Panc1 (cell line): ENCODE measurements at regions not wholly inside any gene's neighbourhood (a gene's known extent, or its start where the extent isn't known, plus 50 kb on each side); places are given as distances from the start of the nearest gene placed in this dataset.

Experiments
- ATAC-seq: fragments of 200-7000 bp; cut with Tn5 transposase; 2 replicates; pipeline ENCODE4 v1.9.1; 2020; ENCODE audit warnings: mild to moderate bottlenecking, moderate library complexity
- BruUV-seq: library from RNA; stranded (reverse); fragments of 400-500 nt; replicated peaks from 2 replicates; lab custom pipeline; 2021; lab: Mats Ljungman, UMichigan
- CTCF ChIA-PET: fragments of 300-600 bp; sonication (Branson Sonifier 250); formaldehyde crosslinking; loops from one replicate; lab custom pipeline; 2022; ENCODE audit warnings: antibody characterized with exemption; lab: Charles Lee
- POLR2A ChIA-PET: fragments of 300-600 bp; sonication (Branson Sonifier 250); formaldehyde crosslinking; loops from one replicate; lab custom pipeline; 2022; ENCODE audit warnings: antibody characterized with exemption; lab: Charles Lee
- DNase-seq: peaks from one replicate; pipeline ENCODE4 v3.0.0-alpha.2; 2010; ENCODE audit warnings: low read depth, low spot score
- H3K27ac ChIP-seq: 2 replicates; pipeline ENCODE4 v1.5.1; 2011; ENCODE audit warnings: mild to moderate bottlenecking, low read length, inconsistent platforms
- H3K27me3 ChIP-seq: fragments of 200-500 bp; sonication (Bioruptor generic); 2 replicates; pipeline ENCODE4 v1.6.0; 2014; ENCODE audit warnings: low read length, inconsistent platforms; ENCODE audit not compliant: control insufficient read depth, insufficient read depth
- H3K36me3 ChIP-seq: fragments of 200-500 bp; sonication (Bioruptor generic); 2 replicates; pipeline ENCODE4 v1.5.1; 2014; ENCODE audit warnings: inconsistent platforms, mild to moderate bottlenecking, low read length, moderate library complexity; ENCODE audit not compliant: control insufficient read depth, insufficient read depth
- H3K4me1 ChIP-seq: 2 replicates; pipeline ENCODE4 v1.5.1; 2011; ENCODE audit warnings: inconsistent platforms, mild to moderate bottlenecking, low read length, moderate library complexity; ENCODE audit not compliant: control insufficient read depth, insufficient read depth
- H3K4me3 ChIP-seq, 2 experiments: 2 replicates each; pipeline ENCODE4 v1.5.1; 2011 to 2012; ENCODE audit warnings: low read depth in 2 of 2, low read length in 2 of 2, mild to moderate bottlenecking in 2 of 2, inconsistent platforms in 1 of 2, moderate library complexity in 1 of 2
- H3K9me3 ChIP-seq: fragments of 200-500 bp; sonication (Bioruptor generic); 2 replicates; pipeline ENCODE4 v1.5.1; 2014; ENCODE audit warnings: low read depth, mild to moderate bottlenecking, inconsistent platforms, low read length, moderate library complexity; ENCODE audit not compliant: control insufficient read depth, insufficient read depth
- CTCF ChIP-seq: fragments of 450-650 bp; IDR thresholded peaks from 2 replicates; pipeline ENCODE4 v1.5.1; 2017; ENCODE audit warnings: mild to moderate bottlenecking
- POLR2AphosphoS5 ChIP-seq: IDR thresholded peaks from 2 replicates; pipeline ENCODE4 v1.6.1; 2012; ENCODE audit warnings: mild to moderate bottlenecking, low read depth, low read length, moderate library complexity
- SIN3A ChIP-seq: IDR thresholded peaks from 2 replicates; pipeline ENCODE4 v1.6.1; 2012; ENCODE audit warnings: low read depth, mild to moderate bottlenecking, low read length, moderate library complexity, borderline replicate concordance; ENCODE audit not compliant: insufficient read depth
- TCF7L2 ChIP-seq: IDR thresholded peaks from 2 replicates; pipeline ENCODE4 v1.6.1; 2011; ENCODE audit warnings: mild to moderate bottlenecking, low read depth, low read length, inconsistent platforms
- in situ Hi-C: cut with HindIII; loops from 2 replicates; pipeline ENCODE4 v1.10.0; 2016; ENCODE audit warnings: low sequenced_read_pairs, low pct_unique_long_range_greater_than_20kb
- intact Hi-C: fragments of 100-400 bp; cut with micrococcal nuclease; formaldehyde crosslinking; loops from one replicate; pipeline ENCODE4 v1.10.0; 2022; ENCODE audit not compliant: unreplicated experiment
- TF ChIP-seq, protein P1 (sequence below), 2 experiments: IDR thresholded peaks; 2 replicates each; pipeline ENCODE4 v1.6.1; 2011 to 2012; ENCODE audit warnings: low read depth in 2 of 2, control low read depth in 1 of 2, low read length in 1 of 2, mild to moderate bottlenecking in 1 of 2, moderate library complexity in 1 of 2; ENCODE audit not compliant: insufficient read depth in 1 of 2

DNA sequence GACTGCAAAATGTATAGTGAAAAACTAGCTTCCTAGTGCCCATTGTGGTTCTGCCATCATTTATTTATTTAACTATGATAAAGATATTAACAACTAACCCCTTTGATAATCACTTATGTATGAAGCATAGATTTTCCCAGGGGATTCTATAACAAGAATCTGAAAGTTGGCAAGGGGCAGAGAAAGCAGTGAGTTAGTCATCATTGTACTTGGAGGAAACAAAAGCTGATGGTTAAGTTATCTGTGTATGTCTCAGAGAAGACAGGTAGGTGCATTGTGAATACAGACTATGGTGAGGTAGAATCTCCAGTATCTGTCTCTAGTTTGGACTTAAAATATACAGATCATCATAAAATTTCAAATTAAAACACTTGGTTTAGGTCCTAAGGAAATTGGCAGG lies 2159.1 kb upstream of the CELF4 start:
- CTCF ChIA-PET, result no interaction called here
- no TSS peak for BruUV-seq
- Histone ChIP-seq H3K4me3 (no peak overlapping the region), H3K27me3 (no peaks in the 10 kb centered on the region), H3K27ac (no peak overlapping the region), H3K36me3 (no peaks in the 10 kb centered on the region), H3K4me1 (no peaks in the 10 kb centered on the region), H3K9me3 (no peaks in the 10 kb centered on the region)
- TF ChIP-seq CTCF, result no peak
- no peak for TF ChIP-seq TCF7L2
- TF ChIP-seq, protein P1, sequence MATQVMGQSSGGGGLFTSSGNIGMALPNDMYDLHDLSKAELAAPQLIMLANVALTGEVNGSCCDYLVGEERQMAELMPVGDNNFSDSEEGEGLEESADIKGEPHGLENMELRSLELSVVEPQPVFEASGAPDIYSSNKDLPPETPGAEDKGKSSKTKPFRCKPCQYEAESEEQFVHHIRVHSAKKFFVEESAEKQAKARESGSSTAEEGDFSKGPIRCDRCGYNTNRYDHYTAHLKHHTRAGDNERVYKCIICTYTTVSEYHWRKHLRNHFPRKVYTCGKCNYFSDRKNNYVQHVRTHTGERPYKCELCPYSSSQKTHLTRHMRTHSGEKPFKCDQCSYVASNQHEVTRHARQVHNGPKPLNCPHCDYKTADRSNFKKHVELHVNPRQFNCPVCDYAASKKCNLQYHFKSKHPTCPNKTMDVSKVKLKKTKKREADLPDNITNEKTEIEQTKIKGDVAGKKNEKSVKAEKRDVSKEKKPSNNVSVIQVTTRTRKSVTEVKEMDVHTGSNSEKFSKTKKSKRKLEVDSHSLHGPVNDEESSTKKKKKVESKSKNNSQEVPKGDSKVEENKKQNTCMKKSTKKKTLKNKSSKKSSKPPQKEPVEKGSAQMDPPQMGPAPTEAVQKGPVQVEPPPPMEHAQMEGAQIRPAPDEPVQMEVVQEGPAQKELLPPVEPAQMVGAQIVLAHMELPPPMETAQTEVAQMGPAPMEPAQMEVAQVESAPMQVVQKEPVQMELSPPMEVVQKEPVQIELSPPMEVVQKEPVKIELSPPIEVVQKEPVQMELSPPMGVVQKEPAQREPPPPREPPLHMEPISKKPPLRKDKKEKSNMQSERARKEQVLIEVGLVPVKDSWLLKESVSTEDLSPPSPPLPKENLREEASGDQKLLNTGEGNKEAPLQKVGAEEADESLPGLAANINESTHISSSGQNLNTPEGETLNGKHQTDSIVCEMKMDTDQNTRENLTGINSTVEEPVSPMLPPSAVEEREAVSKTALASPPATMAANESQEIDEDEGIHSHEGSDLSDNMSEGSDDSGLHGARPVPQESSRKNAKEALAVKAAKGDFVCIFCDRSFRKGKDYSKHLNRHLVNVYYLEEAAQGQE (IDR thresholded peaks at IDR 0.05; ENCODE audit: insufficient read depth in 1 of 2, low read depth in 2 of 2, low read length in 1 of 2), result no peak
- TF ChIP-seq SIN3A, result no peak
- no peak for TF ChIP-seq POLR2AphosphoS5
- POLR2A ChIA-PET, result no interaction called here
- in situ Hi-C loops, result no loop called here
- DNase-seq, result no peak
- no peak for ATAC-seq
- intact Hi-C loops, result no loop called here

DNA sequence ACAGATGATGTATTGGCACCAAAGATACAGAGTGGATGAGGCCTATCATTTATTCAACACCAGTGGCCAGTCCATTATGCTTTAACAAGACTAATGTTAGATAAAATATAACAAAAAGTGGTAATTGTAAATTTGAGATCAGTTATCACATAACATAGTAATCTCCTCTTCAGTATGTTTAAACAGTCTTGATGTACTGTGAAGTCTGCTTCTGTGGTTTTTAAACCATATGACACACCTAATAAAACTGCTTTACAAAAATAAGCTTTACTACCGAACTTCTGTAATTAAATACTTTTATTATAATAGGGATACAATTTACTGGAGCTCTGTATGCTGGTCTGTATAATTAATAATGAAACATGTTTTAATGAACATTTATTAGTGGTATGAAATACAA lies 2156.1 kb upstream of the CELF4 start:
- ATAC-seq (no peak), DNase-seq (no peak)
- in situ Hi-C loops (no loop called here), intact Hi-C loops (no loop called here)
- BruUV-seq, result no TSS peak
- TF ChIP-seq SIN3A, result no peak
- TF ChIP-seq, protein P1 (IDR thresholded peaks at IDR 0.05; ENCODE audit: insufficient read depth in 1 of 2, low read depth in 2 of 2, low read length in 1 of 2), result no peak
- no peak for TF ChIP-seq TCF7L2
- TF ChIP-seq CTCF, result no peak
- Histone ChIP-seq H3K27me3 (no peaks in the 10 kb centered on the region), H3K9me3 (no peaks in the 10 kb centered on the region), H3K4me1 (no peaks in the 10 kb centered on the region), H3K4me3 (no peak overlapping the region), H3K27ac (no peak overlapping the region), H3K36me3 (no peaks in the 10 kb centered on the region)
- ChIA-PET POLR2A (no interaction called here), CTCF (no interaction called here)
